ENCODE measurements at regions not wholly inside any gene's neighbourhood (a gene's known extent, or its start where the extent isn't known, plus 50 kb on each side); places are given as distances from the start of the nearest gene placed in this dataset.

DNA sequence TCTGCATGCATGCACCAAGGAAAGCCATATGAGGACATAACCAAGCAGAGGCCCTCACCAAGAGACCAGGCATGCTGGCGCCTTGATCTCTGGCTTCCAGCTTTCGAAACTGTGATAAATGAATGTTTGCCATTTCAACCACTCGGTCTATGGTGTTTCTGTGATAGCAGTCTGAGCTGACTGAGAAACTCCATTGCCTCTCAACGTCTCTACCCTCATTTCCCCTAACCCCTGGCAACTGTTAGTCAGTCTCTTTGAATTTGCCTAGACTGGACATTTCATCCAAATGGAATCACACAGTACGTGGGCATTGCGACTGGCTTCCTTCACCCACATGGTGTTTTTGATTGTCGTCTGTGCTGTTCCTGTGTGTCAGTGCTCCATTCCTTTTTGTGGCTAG lies 88.0 kb upstream of the MPHOSPH6 start:
- TF ChIP-seq POLR2A (IDR thresholded peaks at IDR 0.05; ENCODE audit: low read depth, low read length) = no peak
- TF ChIP-seq, protein P1, sequence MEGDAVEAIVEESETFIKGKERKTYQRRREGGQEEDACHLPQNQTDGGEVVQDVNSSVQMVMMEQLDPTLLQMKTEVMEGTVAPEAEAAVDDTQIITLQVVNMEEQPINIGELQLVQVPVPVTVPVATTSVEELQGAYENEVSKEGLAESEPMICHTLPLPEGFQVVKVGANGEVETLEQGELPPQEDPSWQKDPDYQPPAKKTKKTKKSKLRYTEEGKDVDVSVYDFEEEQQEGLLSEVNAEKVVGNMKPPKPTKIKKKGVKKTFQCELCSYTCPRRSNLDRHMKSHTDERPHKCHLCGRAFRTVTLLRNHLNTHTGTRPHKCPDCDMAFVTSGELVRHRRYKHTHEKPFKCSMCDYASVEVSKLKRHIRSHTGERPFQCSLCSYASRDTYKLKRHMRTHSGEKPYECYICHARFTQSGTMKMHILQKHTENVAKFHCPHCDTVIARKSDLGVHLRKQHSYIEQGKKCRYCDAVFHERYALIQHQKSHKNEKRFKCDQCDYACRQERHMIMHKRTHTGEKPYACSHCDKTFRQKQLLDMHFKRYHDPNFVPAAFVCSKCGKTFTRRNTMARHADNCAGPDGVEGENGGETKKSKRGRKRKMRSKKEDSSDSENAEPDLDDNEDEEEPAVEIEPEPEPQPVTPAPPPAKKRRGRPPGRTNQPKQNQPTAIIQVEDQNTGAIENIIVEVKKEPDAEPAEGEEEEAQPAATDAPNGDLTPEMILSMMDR (IDR thresholded peaks at IDR 0.05; ENCODE audit: extremely low read depth in 1 of 2, insufficient read depth in 1 of 2, low read depth in 1 of 2, low read length in 2 of 2) = no peak
- TF ChIP-seq FOS (IDR thresholded peaks at IDR 0.05; ENCODE audit: borderline replicate concordance, insufficient read depth, low read length) = no peak
- TF ChIP-seq JUN (IDR thresholded peaks at IDR 0.05; ENCODE audit: borderline replicate concordance, insufficient read depth, insufficient read length, low read depth) = no peak
- no peak for TF ChIP-seq EZH2 (IDR thresholded peaks at IDR 0.05; ENCODE audit: borderline replicate concordance, low read depth, low read length, severe bottlenecking)
- TF ChIP-seq POLR2AphosphoS5 (IDR thresholded peaks at IDR 0.05; ENCODE audit: insufficient read depth, low read depth, low read length) = no peak

All from endothelial cell of umbilical vein (primary cell).